ENCODE measurements at regions not wholly inside any gene's neighbourhood (a gene's known extent, or its start where the extent isn't known, plus 50 kb on each side); places are given as distances from the start of the nearest gene placed in this dataset.

DNA sequence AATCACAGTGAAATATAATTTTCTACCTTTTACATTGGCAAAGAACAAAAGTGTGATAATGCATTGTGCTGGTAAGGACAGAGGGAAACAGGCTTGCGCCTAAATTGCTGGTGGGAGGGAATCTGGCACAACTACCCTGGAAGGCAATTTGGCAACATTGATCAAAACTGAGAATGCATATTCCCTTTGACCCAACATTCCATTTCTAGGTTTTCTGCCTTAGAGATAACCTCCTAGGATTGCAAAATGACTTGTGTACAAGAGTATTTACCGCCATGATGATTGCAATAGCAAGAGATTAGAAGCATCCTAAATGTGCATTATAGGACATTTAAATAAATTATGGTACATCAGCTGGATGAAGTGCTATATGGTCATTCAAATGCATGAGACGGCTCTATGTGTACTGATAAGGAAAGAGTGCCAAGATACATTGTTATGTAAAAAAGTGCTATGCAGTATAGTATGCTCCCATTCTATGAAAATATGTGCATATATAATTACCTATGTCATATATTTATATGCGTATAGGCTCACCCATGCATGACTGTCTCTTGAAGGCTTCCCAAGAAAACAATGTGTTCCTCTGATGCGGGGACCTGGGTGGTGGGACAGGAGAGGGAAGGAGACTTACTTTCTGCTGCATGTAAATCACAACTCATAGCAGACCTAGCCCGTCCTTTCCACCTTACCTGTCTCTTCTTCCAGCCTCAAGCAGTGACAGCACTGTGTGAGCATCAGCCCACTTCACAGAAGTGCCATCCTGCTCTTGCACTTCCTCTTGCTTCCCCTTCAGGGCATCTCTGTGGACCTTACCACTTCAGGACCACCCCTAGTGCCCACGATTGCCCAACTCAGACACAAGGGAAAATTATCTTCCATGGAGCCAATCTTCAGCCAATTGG, 249.9 kb upstream of the TLE3 start:
- Histone ChIP-seq H3K27me3 (ENCODE audit: control insufficient read depth in 1 of 2, insufficient read depth in 2 of 2, low read length in 2 of 2) (no peaks in the 10 kb centered on the region), H3K36me3 (ENCODE audit: control insufficient read depth in 2 of 2, insufficient read depth in 2 of 2, low read length in 1 of 2) (no peaks in the 10 kb centered on the region), H3K27ac (ENCODE audit: low read depth in 2 of 2, low read length in 1 of 2) (no peak overlapping the region), H3K4me1 (ENCODE audit: control insufficient read depth in 2 of 2, insufficient read depth in 2 of 2, low read length in 1 of 2) (peaks cover 0 to 2% of the 10 kb centered on the region in 2 donors), H3K9me3 (ENCODE audit: control insufficient read depth in 2 of 2, insufficient read depth in 1 of 2, low read depth in 1 of 2, low read length in 1 of 2) (no peaks in the 10 kb centered on the region), H3K4me3 (ENCODE audit: low read depth in 1 of 2, low read length in 2 of 2) (no peak overlapping the region)
- WGBS, 2 donors = 90 to 92% methylated on average over 7 of the region's 7 CpGs

DNA sequence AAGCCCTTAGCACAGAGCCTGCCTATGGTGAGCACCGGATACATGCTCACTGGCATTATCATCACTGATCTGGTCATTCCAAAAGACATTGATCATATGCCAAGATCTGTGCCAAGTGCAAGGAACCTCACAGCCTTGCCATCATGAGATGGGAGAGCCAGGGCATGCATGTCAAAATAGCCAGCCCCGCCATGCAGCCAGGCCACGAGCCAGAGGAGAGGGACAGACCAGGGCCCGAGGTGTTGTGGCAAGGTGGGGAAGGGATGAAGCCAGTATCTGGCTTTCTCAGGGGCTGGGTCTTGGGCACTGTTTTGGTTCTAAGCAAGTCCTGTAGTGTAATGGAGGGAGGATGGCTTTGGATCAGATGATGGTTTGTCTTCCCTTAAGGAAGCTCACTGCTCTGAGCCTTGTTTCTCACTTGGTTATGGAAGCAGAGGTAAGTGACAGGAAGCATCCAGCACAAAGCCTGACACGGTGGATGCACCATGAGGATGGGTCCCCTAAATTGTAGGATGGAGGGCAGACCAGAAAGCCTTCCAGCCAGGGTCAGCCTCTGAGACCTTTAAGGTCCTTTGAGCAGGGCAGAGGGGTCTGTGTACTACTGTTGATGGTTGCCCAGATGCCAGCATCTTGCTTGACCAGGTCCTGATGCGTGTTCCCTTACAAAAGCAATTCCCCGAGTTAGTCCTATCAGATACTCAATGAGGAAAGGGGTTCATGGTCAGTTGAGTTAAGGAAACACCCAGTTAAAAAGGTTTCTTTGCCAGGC, 247.7 kb upstream of the TLE3 start:
- no peaks in the 10 kb centered on the region for H3K36me3 ChIP-seq (ENCODE audit: control insufficient read depth in 2 of 2, insufficient read depth in 2 of 2, low read length in 1 of 2)
- no peak overlapping the region for H3K4me3 ChIP-seq (ENCODE audit: low read depth in 1 of 2, low read length in 2 of 2)
- no peak overlapping the region for H3K27ac ChIP-seq (ENCODE audit: low read depth in 2 of 2, low read length in 1 of 2)
- no peaks in the 10 kb centered on the region for H3K9me3 ChIP-seq (ENCODE audit: control insufficient read depth in 2 of 2, insufficient read depth in 1 of 2, low read depth in 1 of 2, low read length in 1 of 2)
- 90% methylated on average over 7 of the region's 7 CpGs for WGBS, 2 donors
- peaks cover 0 to 2% of the 10 kb centered on the region in 2 donors for H3K4me1 ChIP-seq (ENCODE audit: control insufficient read depth in 2 of 2, insufficient read depth in 2 of 2, low read length in 1 of 2)
- H3K27me3 ChIP-seq (ENCODE audit: control insufficient read depth in 1 of 2, insufficient read depth in 2 of 2, low read length in 2 of 2) = no peaks in the 10 kb centered on the region

DNA sequence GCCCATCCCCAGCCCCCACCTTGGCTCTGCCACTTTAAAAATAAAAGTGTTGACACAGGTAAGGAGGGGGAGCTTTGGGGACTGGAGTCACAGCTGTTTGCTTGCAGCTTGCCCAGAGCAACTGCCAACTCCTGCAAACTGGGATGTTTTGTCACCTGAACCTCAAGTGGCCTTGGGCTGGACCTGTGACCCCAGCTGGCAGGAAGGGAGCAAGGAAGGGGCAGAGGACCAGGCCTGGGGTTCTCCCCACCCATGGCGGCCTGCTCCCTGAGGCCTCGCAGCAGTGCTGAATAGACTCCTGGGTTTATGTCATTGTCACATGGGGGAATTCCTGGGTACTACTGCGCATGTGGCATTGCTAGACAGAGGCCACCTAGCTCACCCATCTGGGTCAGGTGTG, 246.9 kb upstream of the TLE3 start:
- H3K27me3 ChIP-seq (ENCODE audit: control insufficient read depth in 1 of 2, insufficient read depth in 2 of 2, low read length in 2 of 2) = no peaks in the 10 kb centered on the region
- no peaks in the 10 kb centered on the region for H3K9me3 ChIP-seq (ENCODE audit: control insufficient read depth in 2 of 2, insufficient read depth in 1 of 2, low read depth in 1 of 2, low read length in 1 of 2)
- 81 to 97% methylated on average over 3 of the region's 3 CpGs for WGBS, 2 donors
- no peaks in the 10 kb centered on the region for H3K36me3 ChIP-seq (ENCODE audit: control insufficient read depth in 2 of 2, insufficient read depth in 2 of 2, low read length in 1 of 2)
- H3K4me3 ChIP-seq (ENCODE audit: low read depth in 1 of 2, low read length in 2 of 2) = no peak overlapping the region
- H3K4me1 ChIP-seq (ENCODE audit: control insufficient read depth in 2 of 2, insufficient read depth in 2 of 2, low read length in 1 of 2) = peaks cover 2 to 3% of the 10 kb centered on the region in 2 donors
- H3K27ac ChIP-seq (ENCODE audit: low read depth in 2 of 2, low read length in 1 of 2) = no peak overlapping the region

DNA sequence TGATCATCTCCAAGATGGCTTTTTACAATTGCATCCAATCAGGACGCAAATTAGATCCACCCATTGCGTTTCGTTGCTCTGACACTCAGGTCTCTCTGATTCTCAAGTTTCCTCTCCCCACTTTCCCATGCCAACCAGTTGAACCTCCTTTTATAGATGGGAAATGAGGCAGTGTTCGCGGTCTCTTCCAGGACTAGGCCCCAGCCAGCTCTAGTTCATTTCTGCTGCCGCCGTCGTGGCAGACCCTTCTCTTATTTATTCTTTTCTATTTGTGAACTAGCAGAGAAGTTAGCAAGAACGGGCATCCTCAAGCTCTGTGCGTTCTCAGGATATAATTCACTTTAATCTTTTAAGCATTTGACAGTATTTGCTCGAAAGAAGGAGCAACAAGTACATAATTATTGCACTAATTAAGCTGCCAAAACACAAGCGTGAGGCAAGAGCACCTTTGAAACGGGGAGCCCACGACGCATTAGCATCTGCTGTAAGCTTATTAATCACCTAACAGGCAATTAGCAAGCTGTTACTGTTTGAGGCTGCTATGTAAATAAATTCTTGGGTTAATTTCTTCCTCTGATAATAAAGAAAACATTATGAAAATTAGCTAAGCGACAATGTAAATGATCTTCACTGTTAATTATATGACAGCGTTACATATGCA, 246.4 kb upstream of the TLE3 start:
- 87 to 93% methylated on average over 17 of the region's 17 CpGs for WGBS, 2 donors
- peaks cover 2 to 3% of the 10 kb centered on the region in 2 donors for H3K4me1 ChIP-seq (ENCODE audit: control insufficient read depth in 2 of 2, insufficient read depth in 2 of 2, low read length in 1 of 2)
- H3K36me3 ChIP-seq (ENCODE audit: control insufficient read depth in 2 of 2, insufficient read depth in 2 of 2, low read length in 1 of 2) = no peaks in the 10 kb centered on the region
- no peaks in the 10 kb centered on the region for H3K27me3 ChIP-seq (ENCODE audit: control insufficient read depth in 1 of 2, insufficient read depth in 2 of 2, low read length in 2 of 2)
- no peaks in the 10 kb centered on the region for H3K9me3 ChIP-seq (ENCODE audit: control insufficient read depth in 2 of 2, insufficient read depth in 1 of 2, low read depth in 1 of 2, low read length in 1 of 2)
- no peak overlapping the region for H3K4me3 ChIP-seq (ENCODE audit: low read depth in 1 of 2, low read length in 2 of 2)
- H3K27ac ChIP-seq (ENCODE audit: low read depth in 2 of 2, low read length in 1 of 2) = no peak overlapping the region

DNA sequence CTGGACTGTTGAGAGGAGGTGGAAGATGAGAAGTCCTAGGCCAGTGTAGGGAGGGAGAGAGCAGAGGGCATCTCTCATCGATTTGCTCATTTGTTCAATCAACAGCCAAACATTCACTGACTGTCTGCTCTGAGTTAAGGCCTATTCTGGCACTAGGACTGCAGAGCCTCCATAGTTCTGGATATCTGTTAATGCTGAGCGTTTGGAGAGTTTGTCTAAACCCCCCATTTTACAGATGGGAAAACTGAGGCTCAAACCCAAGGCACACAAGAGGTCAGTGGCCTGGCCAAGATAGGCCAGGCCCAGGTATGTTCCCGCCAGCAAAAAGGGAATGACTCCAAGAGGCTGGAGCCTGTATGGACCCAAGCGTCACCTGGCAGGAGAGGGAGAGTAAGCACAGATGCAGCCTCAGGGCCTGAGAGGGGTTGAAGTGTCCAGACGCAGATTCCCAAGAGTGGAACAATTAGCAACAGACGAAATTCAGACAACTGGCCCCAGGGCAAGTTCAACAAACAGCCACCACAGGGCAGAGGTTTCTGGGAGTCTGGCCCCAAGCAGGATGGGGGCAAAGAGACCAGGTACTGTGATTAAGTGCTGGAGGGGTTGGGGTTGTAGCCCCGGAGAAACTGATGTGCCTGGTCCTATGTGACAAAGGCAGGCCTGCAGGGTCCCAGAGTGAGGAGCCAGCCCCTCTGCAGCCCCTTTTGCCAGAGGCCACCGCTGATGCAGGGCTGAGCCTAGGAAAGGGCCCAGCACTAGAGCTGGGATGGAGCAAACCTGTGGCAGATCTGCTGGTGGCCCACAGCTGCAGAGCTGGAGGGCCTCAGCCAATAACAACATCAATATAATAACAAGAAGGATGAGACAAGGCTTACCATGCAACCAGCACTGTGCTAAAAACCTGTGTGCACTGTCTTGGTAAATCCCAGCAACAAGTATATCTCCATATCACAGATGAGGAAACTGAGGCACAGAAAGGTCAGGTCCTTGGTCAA, 245.1 kb upstream of the TLE3 start:
- Histone ChIP-seq H3K9me3 (ENCODE audit: control insufficient read depth in 2 of 2, insufficient read depth in 1 of 2, low read depth in 1 of 2, low read length in 1 of 2) (no peaks in the 10 kb centered on the region), H3K4me3 (ENCODE audit: low read depth in 1 of 2, low read length in 2 of 2) (no peak overlapping the region), H3K27ac (ENCODE audit: low read depth in 2 of 2, low read length in 1 of 2) (no peak overlapping the region), H3K4me1 (ENCODE audit: control insufficient read depth in 2 of 2, insufficient read depth in 2 of 2, low read length in 1 of 2) (peaks cover under 1 to 3% of the 10 kb centered on the region in 2 donors), H3K27me3 (ENCODE audit: control insufficient read depth in 1 of 2, insufficient read depth in 2 of 2, low read length in 2 of 2) (no peaks in the 10 kb centered on the region), H3K36me3 (ENCODE audit: control insufficient read depth in 2 of 2, insufficient read depth in 2 of 2, low read length in 1 of 2) (no peaks in the 10 kb centered on the region)
- 90 to 91% methylated on average over 8 of the region's 8 CpGs for WGBS, 2 donors

DNA sequence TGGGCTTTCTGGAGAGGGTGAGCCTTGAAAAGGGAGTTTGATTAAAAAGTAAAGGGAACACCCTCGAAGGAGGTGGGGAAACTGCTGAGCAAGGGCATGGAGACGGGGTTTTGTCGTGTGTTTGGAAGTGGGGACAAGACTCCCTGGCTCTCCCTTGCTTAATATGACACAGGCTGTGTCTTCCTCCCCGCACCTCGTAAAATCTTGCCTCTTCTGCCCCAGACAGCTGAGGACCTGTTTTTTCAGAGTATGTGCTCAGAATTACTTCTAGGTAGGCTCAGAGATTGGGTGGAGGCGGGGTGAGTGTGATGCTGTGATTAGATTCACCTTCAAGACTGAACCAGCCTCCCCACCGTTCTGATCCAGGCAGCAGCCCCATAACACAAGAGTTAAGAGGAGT, 244.4 kb upstream of the TLE3 start:
- 92 to 93% methylated on average over 7 of the region's 7 CpGs for WGBS, 2 donors
- Histone ChIP-seq H3K27ac (ENCODE audit: low read depth in 2 of 2, low read length in 1 of 2) (no peak overlapping the region), H3K36me3 (ENCODE audit: control insufficient read depth in 2 of 2, insufficient read depth in 2 of 2, low read length in 1 of 2) (no peaks in the 10 kb centered on the region), H3K27me3 (ENCODE audit: control insufficient read depth in 1 of 2, insufficient read depth in 2 of 2, low read length in 2 of 2) (no peaks in the 10 kb centered on the region), H3K4me3 (ENCODE audit: low read depth in 1 of 2, low read length in 2 of 2) (no peak overlapping the region), H3K9me3 (ENCODE audit: control insufficient read depth in 2 of 2, insufficient read depth in 1 of 2, low read depth in 1 of 2, low read length in 1 of 2) (no peaks in the 10 kb centered on the region), H3K4me1 (ENCODE audit: control insufficient read depth in 2 of 2, insufficient read depth in 2 of 2, low read length in 1 of 2) (peaks cover 0 to 3% of the 10 kb centered on the region in 2 donors)

DNA sequence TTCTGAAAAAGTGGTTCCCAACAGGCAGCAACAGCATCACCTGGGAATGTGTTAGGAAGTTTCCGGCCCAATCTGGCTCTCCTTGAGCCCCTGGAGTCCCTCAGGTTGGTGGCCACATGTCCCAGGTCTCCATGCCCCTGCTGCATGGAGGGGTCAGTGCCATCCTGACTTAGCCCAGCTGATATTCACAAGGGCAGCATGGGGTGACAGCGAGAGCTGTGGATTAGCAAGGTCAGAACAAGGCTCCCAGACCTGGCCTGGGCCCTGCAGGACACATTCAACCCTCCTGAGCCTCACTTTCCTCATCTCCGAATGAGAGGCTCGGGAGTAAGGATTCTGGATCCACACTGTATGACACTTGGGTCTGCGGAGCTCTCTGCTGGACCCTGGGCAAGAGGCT, 243.8 kb upstream of the TLE3 start:
- no peaks in the 10 kb centered on the region for H3K36me3 ChIP-seq (ENCODE audit: control insufficient read depth in 2 of 2, insufficient read depth in 2 of 2, low read length in 1 of 2)
- H3K27me3 ChIP-seq (ENCODE audit: control insufficient read depth in 1 of 2, insufficient read depth in 2 of 2, low read length in 2 of 2) = no peaks in the 10 kb centered on the region
- H3K27ac ChIP-seq (ENCODE audit: low read depth in 2 of 2, low read length in 1 of 2) = no peak overlapping the region
- 78 to 80% methylated on average over 5 of the region's 5 CpGs for WGBS, 2 donors
- H3K4me3 ChIP-seq (ENCODE audit: low read depth in 1 of 2, low read length in 2 of 2) = no peak overlapping the region
- H3K4me1 ChIP-seq (ENCODE audit: control insufficient read depth in 2 of 2, insufficient read depth in 2 of 2, low read length in 1 of 2) = peaks cover 0 to 3% of the 10 kb centered on the region in 2 donors
- no peaks in the 10 kb centered on the region for H3K9me3 ChIP-seq (ENCODE audit: control insufficient read depth in 2 of 2, insufficient read depth in 1 of 2, low read depth in 1 of 2, low read length in 1 of 2)

DNA sequence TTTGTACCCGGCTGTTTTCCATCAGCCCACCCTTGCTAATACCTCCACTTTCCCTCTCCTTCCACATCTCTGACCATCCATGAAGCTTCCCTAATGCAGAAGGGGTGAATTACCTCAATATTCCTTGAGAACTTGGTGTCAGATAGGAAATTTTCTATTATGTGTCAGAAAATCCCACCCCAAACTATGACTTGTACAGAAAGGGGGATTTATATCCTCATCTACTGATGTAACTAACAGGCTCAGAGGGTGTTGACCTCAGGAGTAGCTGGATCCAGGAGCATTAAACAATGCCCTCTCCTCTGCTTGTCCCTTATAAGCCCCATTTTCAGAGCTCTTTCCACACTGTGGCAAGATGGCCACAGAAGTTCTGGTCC, 242.8 kb upstream of the TLE3 start:
- H3K4me3 ChIP-seq (ENCODE audit: low read depth in 1 of 2, low read length in 2 of 2) = no peak overlapping the region
- H3K27ac ChIP-seq (ENCODE audit: low read depth in 2 of 2, low read length in 1 of 2) = no peak overlapping the region
- H3K36me3 ChIP-seq (ENCODE audit: control insufficient read depth in 2 of 2, insufficient read depth in 2 of 2, low read length in 1 of 2) = no peaks in the 10 kb centered on the region
- WGBS, 2 donors = 71 to 92% methylated on average over 1 of the region's 1 CpG
- peaks cover 0 to 3% of the 10 kb centered on the region in 2 donors for H3K4me1 ChIP-seq (ENCODE audit: control insufficient read depth in 2 of 2, insufficient read depth in 2 of 2, low read length in 1 of 2)
- no peaks in the 10 kb centered on the region for H3K27me3 ChIP-seq (ENCODE audit: control insufficient read depth in 1 of 2, insufficient read depth in 2 of 2, low read length in 2 of 2)
- peaks cover 0 to 1% of the 10 kb centered on the region in 2 donors for H3K9me3 ChIP-seq (ENCODE audit: control insufficient read depth in 2 of 2, insufficient read depth in 1 of 2, low read depth in 1 of 2, low read length in 1 of 2)

All from esophagus (tissue), 2 donors.